Glomerular visceral epithelial cell (primary cell): ENCODE measurements at regions not wholly inside any gene's neighbourhood (a gene's known extent, or its start where the extent isn't known, plus 50 kb on each side); places are given as distances from the start of the nearest gene placed in this dataset.
"Not testable (repeated sequence)": the region's sequence is repeated elsewhere in the genome, so short reads cannot be mapped to it uniquely, and the experiment has no call there.

ENCODE experiments used
- DNase-seq: peaks from one replicate; pipeline ENCODE4 v3.0.0-alpha.2; 2016; ENCODE audit errors: extremely low spot score

- no peak for DNase-seq
Measured at GRCh38 chr9:129317179-129318011, 139.3 kb upstream of the IER5L start.

GRCh38 chr9:129316281-129317030 is 138.4 kb upstream of the IER5L start:
- no peak for DNase-seq

GRCh38 chr9:129313331-129313955 is 135.4 kb upstream of the IER5L start:
- no peak for DNase-seq

DNA sequence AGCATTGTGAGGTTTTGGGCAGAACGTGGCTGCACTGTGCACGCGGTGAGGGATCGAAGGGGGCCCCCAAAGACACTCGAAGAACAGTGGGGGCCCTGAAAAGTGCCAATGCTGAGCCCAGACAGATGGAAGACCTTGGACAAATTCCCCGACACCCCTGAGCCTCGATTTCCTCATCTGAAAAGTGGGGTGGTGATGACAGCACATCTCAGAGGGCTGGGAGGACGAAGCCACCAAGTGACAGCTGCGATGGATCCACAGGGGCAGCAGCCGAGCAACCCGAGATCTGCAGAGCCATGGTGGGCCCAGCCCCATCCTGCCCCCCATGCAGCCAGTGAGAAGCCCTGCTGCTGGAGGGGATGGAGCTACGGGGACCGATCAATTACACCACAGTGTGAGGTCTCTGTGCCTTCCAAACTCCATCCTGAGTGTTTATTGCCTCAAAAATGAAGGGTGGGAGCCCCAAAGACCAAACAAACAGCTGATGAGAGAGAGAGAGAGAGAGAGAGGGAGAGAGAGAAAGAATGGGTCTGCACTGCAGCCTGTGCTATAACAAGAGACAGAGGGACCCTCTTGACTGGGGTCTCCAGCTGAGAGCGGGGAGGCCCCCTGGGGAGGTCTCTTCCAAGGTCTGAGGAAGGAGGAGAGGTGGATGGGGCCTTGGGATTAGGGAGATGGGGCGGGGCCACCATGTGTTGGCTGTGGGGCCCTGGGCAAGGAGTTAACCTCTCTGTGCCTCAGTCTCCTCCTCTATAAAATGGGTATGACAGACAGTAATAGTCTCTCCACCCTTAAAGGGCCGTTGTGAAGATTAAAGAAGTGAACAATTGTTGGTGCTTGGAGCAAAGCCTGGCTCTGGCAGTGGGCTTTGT is 134.4 kb upstream of the IER5L start:
- no peak for DNase-seq

DNA sequence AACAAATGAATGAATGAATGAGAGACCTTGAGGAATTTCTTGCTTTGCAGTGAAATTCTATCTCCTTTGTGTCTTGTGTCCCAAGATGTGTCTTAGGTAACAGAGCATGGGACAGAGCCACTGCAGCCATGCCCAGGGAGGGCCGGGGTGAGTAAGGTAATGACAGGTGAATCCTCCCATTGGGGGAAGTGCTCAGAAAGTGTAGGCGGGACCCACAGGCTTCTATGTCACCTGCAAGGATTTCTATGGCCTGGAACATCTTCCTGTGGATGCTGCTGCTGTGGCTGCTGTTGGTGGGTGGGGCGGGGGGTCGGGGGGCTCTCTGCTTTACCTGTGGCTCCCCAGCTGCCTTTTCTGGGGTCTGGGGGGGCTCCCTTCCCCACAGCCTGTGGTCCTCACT is 133.6 kb upstream of the IER5L start:
- no peak for DNase-seq

DNA sequence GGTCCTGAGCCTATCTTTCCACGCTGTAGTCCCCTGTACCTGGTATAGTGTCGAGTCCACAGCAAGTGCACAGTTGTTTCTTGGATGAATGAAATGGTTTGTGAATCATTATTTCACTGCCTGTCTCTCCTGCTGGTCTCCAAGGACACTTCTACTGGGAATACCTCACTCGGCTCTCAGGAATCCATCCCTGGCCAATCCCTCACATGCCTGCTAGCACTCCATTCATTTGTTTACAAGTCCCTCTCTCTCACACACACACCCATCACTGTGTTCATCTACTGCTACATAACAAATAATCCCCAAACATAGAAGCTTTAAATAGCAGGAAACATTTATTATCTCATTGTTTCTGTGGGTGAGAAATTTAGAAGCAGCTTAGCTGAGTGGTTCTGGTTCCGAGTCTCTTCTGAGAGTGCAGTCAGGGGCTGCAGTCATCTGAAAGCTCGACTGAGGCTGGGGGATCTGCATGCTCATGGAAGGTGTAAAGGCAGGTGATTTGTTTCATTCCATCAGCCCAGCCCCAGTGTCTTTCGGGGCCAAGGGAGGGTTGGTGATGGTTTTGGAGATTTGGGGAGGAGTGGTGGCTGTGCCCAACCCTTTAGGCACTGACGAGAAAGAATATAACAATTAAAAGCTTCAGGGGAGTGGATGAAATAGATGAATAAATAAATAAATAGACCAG is 132.7 kb upstream of the IER5L start:
- DNase-seq, result no peak

DNA sequence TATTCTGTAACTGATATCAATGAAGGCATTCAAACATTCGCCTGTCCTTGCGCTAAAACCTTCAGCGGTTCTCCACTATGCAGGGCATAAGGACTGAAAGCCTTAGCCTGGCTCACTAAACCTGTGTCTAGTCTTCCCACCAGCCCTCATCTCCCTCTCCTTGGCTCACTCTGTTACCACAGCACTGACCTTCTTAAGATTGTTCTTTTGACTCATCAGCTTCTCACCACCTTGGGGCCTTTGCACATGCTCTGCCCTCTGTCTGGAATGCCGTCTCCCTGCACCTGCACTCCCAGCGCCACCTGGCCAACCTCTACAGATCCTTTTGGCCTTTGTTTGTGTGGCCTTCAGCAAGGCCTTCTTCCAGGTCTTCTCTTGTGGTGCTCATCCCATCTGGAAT is 131.8 kb upstream of the IER5L start:
- no peak for DNase-seq

DNA sequence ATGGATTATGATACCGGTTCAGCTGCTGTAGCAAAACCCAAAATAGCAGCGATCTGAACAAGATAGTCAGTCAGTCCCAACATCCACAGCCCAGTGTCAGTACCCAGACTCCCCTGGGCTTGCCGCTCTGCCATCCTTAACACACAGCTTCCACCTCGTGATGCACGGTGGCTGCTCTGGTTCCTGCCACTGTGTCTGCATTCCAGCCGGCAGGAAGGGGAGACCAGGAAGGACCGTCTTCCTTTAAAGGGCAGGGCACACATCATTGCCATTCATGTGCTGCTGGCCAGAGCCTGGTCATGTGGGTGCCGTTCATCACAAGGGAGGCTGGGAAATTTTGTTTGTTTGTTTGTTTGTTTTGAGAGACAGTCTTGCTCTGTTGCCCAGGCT is 131.0 kb upstream of the IER5L start:
- no peak for DNase-seq

- no peak for DNase-seq
Measured at GRCh38 chr9:129307227-129307970, 129.3 kb upstream of the IER5L start.

GRCh38 chr9:129306318-129306973 is 128.4 kb upstream of the IER5L start:
- no peak for DNase-seq

GRCh38 chr9:129305246-129305645 is 127.2 kb upstream of the IER5L start:
- no peak for DNase-seq

GRCh38 chr9:129301941-129302340 is 123.9 kb upstream of the IER5L start:
- no peak for DNase-seq

GRCh38 chr9:129296195-129296594 is 118.1 kb upstream of the IER5L start:
- DNase-seq, result not testable (repeated sequence)

DNA sequence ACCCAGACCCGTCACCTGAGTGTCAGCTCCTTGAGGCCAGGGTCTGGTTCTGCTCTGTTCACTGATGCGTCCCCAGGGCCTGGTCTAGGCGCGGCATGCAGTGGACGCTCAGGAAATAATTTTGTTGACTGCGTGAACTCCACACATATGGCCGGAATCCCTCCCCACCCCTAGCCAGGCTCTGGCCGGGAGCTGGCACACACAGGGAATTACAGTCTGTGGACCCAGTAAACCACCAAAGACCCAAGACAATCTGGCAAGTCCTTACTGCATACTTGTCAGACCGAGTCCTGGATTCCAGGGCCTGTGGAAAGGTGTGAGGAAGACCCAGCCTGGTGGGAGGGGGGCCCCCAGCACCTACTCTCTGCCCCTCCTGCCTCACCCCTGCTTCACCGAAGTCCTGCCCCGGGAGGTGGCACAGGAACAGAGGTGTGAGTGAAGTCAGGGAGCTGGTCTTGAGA is 113.0 kb upstream of the IER5L start:
- DNase-seq, result no peak

GRCh38 chr9:129290606-129291005 is 112.5 kb upstream of the IER5L start:
- DNase-seq, result no peak

- DNase-seq, result no peak
Measured at GRCh38 chr9:129289883-129290282, 111.8 kb upstream of the IER5L start.

DNA sequence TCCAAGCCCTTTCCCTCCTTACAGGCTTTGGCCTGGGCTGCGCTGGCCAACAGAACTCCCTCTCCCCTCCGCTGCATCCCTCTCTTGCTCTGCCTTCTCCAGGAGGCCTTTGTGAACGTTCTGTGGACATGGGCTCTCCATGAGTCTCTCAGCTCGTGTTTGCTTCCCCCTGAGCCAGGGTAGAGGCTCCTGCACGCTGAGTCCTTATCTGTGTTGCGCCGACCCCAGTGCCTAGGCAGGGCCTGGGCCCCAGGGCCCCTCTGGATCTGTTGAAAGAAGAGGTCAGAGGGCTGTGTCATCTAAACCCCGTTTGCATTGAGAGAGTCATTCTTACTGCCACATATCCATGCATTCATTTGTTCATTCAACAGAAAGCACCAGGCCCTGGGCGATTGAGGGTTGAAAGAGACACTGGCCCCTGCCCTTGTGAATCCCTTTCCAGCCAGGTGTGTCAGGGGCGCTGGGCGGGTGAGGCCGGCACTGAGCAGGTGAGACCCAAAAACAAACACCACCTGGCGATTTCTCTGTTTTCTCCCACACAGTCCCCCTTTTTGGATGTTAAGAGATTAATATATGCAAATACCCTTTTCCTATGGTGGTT is 111.2 kb upstream of the IER5L start:
- DNase-seq, result no peak

- DNase-seq, result no peak
Measured at GRCh38 chr9:129287619-129288305, 109.7 kb upstream of the IER5L start.
